Transverse colon (tissue), 4 donors: ENCODE measurements at regions not wholly inside any gene's neighbourhood (a gene's known extent, or its start where the extent isn't known, plus 50 kb on each side); places are given as distances from the start of the nearest gene placed in this dataset.

Experiments
- POLR2A ChIP-seq: fragments of 450-650 bp; IDR thresholded peaks from one replicate; pipeline ENCODE4 v1.6.1; 2016; ENCODE audit warnings: antibody characterized with exemption, mild to moderate bottlenecking, moderate library complexity
- POLR2AphosphoS5 ChIP-seq, 3 donors: sonication (generic); formaldehyde crosslinking; IDR thresholded peaks; one replicate each; pipeline ENCODE4 v1.6.1; 2016; ENCODE audit warnings: antibody characterized with exemption in 3 of 3
- TF ChIP-seq, protein P1 (sequence below), 5 experiments: fragments of 200-600 bp in 3 of 5; fragments of 450-650 bp in 2 of 5; sonication (generic) in 3 of 5; IDR thresholded peaks; 1 replicate in 2 of 5; 2 replicates in 3 of 5; pipeline ENCODE4 v1.5.1; 2016 to 2017; ENCODE audit warnings: antibody characterized with exemption in 5 of 5, inconsistent platforms in 3 of 5, mild to moderate bottlenecking in 2 of 5, moderate library complexity in 1 of 5

DNA sequence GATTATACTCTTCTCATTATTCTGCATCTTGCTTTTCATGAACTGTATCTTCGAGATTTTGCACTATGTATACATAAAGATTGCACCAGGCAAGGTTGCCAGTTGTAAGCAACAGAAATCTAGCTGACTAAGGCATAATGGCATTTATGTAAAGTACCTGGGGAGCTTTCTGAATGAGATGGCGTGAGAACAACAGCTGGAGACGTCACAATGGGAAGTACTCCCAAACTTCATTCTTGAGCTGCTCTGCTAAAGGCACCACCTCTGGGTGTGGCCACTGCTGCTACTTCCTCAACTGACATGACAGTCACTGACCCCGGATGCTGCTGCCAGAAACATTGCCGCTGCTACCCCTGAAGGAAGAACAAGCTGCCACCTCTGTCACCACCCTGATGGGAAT, 220.7 kb downstream of the NOVA1 start:
- TF ChIP-seq, protein P1, sequence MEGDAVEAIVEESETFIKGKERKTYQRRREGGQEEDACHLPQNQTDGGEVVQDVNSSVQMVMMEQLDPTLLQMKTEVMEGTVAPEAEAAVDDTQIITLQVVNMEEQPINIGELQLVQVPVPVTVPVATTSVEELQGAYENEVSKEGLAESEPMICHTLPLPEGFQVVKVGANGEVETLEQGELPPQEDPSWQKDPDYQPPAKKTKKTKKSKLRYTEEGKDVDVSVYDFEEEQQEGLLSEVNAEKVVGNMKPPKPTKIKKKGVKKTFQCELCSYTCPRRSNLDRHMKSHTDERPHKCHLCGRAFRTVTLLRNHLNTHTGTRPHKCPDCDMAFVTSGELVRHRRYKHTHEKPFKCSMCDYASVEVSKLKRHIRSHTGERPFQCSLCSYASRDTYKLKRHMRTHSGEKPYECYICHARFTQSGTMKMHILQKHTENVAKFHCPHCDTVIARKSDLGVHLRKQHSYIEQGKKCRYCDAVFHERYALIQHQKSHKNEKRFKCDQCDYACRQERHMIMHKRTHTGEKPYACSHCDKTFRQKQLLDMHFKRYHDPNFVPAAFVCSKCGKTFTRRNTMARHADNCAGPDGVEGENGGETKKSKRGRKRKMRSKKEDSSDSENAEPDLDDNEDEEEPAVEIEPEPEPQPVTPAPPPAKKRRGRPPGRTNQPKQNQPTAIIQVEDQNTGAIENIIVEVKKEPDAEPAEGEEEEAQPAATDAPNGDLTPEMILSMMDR (IDR thresholded peaks at IDR 0.05) = no peak
- no peak for TF ChIP-seq POLR2A
- TF ChIP-seq POLR2AphosphoS5 (IDR thresholded peaks at IDR 0.05) = no peak
